Activated CD4-positive, alpha-beta T cell treated with anti-CD3 and anti-CD28 coated beads, Interleukin-2, amount 50 U/mL, for 16 hours (primary cell): ENCODE measurements at regions not wholly inside any gene's neighbourhood (a gene's known extent, or its start where the extent isn't known, plus 50 kb on each side); places are given as distances from the start of the nearest gene placed in this dataset.
"Not testable (repeated sequence)": the region's sequence is repeated elsewhere in the genome, so short reads cannot be mapped to it uniquely, and the experiment has no call there.

Experiments used
- DNase-seq: peaks from one replicate; pipeline ENCODE4 v3.0.0-alpha.2; 2020

DNA sequence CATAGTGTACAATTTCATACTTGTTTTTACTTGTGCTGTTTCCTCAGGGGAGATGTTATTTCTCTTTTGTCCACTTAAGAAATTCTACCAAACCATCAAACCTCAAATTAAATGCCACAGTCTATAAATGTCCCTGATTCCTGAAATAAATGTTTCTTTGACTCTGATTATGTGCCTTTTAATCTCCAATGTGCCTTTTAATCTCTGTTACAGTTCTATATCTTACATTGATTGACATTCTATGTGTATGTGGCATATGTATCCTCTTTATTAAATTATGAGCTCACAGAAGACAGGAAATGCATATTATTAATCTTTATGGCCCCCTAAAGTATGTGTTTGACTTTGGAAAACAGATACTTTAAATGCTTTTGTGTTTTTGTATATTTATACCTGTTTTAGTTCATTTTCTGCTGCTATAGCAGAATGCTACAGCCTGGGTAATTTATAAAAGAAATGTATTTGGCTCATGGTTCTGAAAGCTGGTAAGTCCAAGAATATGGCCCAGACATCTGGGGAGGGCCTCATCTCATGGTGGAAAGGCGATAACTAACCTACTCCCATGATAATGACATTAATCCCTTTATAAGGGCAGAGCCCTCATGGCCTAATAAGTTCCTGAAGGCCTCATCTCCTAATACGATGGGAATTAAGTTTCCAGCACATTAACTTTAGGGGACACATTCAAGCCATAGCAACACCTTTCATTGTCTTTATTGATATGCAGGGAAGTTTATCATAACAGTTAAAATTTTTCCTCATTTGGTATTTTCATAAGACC lies 403.9 kb downstream of the LIG4 start:
- no peak for DNase-seq

GRCh38 chr13:107809125-107809524 lies 406.2 kb downstream of the LIG4 start:
- DNase-seq = no peak

DNA sequence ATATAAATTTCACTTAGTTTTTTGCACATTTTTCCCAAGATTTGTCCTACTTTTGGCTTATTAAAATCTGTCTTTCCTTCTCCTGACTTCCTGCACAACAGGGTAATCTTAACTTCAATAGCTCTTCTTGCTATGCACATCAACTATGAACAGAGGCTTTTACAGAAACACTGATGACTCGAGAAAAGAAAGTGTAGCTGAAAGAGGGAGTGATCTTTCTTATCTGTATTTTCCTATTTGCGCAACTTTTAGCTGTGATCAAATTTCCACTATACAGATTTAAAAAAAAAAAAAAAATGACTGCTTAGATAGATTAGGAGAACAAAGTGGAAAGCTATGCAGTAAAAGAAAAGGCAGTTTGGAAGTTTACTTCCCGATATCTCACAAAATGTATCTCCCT lies 406.9 kb downstream of the LIG4 start:
- no peak for DNase-seq

DNA sequence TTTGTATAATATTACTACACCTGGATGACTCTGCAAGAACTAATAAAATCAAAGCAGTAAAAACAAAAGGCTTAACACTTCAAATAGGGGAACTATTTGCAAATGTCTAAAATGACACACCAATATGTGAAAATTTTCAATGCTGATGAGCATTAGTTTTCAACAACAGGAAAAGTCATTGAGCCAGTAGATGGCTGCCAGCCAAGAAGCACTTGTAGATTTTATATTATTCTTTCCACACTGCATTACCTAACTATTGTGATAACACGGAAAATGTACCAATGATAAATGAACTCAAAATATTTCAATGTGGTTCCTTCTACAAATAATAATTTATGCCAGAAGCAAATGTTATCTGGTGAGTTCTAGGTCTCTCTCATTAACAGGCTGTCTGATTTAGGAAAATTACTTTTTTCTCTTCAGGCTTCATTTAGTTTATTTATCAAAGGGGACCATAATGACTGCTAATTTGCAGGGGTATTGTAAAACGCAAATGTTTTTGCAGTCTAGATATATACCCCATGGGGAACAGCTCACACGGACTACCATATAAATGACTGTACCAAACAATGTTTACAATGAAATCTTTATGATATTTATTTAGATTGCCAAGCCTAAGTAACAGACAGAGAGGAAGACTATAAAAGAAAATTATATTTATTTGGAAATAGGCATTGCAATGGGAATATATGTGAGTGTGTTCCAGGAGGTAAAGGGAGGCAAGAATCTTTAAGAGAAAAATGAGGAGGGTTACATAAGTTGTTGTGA lies 407.8 kb downstream of the LIG4 start:
- no peak for DNase-seq

- no peak for DNase-seq
Measured at GRCh38 chr13:107806726-107807125, 408.6 kb downstream of the LIG4 start.

DNA sequence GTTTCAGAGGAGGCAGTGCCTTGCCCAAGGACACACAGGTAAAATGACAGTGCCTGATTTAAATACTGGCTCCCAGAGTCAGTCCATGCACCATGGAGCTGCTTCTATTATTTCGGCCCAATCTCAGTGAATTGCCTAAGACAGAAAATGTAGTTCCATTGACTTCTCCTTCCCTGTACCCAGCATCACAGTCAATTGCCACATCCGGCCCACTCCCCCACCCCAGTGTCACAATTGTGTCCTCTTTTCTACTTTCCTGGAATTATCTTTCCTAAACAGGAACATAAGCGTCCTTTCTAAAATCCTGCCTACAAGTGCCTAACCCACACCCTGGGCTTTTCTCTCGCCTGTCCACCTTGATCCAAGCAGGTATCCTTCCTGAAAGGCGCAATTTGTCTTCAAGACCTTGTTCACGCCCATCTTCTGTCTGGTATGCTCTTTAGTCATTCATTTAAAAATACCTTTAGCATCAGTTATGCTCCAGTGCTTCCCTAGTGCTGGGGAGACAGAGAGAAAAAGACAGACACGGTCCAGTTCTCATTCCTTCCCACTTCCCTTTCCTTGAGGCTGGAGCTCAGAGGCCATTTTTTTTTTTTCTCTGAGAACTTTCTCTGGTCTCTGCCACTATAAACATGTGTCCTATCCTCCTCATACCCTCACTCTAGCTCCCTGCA lies 411.4 kb downstream of the LIG4 start:
- no peak for DNase-seq

DNA sequence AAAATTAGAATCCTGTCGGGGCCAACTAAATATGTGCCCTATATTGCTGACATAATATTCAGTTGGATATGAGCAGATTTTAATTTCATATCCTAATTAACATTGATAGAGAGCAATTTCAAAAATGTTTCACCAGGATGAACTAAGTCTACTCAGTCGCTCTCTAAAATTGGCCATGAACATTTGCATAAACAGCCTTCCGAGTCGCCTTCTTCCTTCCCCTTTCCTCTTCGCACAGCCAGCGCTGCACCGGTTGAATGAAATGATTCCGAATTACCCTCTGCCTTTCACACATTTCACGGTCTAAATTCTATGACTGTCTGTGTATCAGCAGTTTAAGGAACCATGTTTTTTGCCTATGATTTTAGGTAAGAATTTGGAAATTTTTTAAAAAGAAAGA lies 413.7 kb downstream of the LIG4 start:
- DNase-seq = no peak

- DNase-seq = no peak
Measured at GRCh38 chr13:107799001-107799400, 416.3 kb downstream of the LIG4 start.

- no peak for DNase-seq
Measured at GRCh38 chr13:107790397-107790796, 424.9 kb downstream of the LIG4 start.

GRCh38 chr13:107788464-107789165 lies 426.7 kb downstream of the LIG4 start:
- no peak for DNase-seq

- DNase-seq = not testable (repeated sequence)
Measured at GRCh38 chr13:107782646-107783045, 432.7 kb downstream of the LIG4 start.

GRCh38 chr13:107778094-107778493 lies 437.2 kb downstream of the LIG4 start:
- DNase-seq = no peak

GRCh38 chr13:107770541-107770940 lies 444.8 kb downstream of the LIG4 start:
- DNase-seq = no peak

DNA sequence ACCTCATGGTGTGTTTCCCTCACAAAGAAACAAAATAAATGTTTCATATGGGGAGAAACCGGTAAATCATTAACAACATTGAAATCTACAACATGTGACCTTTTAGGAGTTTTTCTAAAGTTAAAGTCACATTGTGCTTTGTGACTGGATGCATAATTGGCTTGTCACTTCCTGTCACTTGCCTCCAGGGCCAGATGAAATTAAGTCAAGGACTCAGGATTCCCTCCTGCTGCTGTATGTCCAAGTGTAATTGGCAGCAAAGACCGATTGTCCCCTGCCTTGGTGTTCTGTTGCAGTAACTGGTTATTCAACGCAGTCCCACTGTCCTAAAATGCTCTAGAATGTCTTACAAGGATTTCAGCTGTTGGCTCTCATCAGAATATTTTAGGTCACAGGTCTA lies 448.2 kb downstream of the LIG4 start:
- no peak for DNase-seq

GRCh38 chr13:107765724-107766401 lies 449.5 kb downstream of the LIG4 start:
- DNase-seq = no peak

GRCh38 chr13:107764046-107764445 lies 451.3 kb downstream of the LIG4 start:
- no peak for DNase-seq

DNA sequence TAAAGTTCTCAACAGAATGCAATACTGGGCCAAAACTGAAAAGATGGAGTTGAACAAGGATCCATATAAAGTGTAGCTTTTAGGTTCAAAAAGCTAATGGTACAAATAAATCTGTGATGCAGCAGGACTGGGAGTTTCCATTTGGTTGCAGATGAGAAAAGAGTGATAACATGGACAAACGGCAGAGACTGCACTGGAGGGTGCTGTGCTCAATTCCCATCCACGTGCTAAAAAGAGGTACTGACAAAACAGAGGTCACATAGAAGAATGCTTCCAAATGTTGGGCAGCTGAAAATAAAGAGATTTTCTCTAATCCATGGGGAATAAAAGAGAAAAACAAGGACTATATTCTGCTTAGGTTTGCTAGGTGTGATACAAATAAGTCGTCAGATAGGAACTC lies 461.6 kb downstream of the LIG4 start:
- no peak for DNase-seq

DNA sequence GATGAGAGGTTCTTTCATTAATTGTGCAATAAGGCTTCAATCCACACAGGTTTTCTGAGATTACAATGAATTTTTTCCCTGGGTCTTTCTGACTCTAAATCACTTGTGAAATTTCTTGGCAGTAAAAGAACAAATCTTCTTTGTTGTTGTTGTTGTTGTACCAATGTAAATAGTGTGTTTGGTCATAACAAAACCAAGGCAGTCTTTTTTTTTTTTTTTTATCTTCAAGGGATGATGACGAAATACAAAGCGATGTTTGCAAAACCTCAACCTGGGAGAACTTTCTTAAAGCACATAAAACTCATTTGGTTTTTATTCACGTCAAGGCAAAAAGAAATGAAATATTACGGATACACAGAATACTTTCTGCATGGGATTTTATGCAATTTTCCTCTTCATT lies 462.0 kb downstream of the LIG4 start:
- no peak for DNase-seq

GRCh38 chr13:107743983-107744382 lies 471.4 kb downstream of the LIG4 start:
- DNase-seq = no peak

DNA sequence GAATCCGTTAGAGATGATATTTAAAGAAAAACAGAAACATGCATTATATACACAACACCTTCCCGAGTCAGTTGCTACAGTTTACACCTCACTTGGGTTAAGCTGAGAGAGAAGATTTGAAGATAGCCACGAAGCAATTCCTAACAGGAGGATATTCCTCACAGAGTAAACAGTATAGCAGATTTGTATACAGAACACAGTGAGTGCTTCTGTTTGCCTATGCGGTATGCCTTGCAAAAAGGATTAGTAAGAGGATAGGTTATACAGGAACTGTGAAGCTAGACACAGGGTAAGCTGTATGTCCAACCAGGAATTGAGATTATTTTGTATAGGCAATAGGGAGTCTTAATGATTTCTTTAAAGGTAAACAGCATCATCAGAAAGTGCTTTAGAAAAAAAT lies 471.8 kb downstream of the LIG4 start:
- DNase-seq = no peak

GRCh38 chr13:107743100-107743499 lies 472.2 kb downstream of the LIG4 start:
- DNase-seq = no peak

GRCh38 chr13:107742544-107742943 lies 472.8 kb downstream of the LIG4 start:
- no peak for DNase-seq

GRCh38 chr13:107738004-107738403 lies 477.3 kb downstream of the LIG4 start:
- DNase-seq = no peak
